HUDEP-2 (cell line): ENCODE measurements at regions not wholly inside any gene's neighbourhood (a gene's known extent, or its start where the extent isn't known, plus 50 kb on each side); places are given as distances from the start of the nearest gene placed in this dataset.
A peak's percentile ranks its signal among the peaks of the same experiment; 100 is the strongest.
"Not testable (repeated sequence)": the region's sequence is repeated elsewhere in the genome, so short reads cannot be mapped to it uniquely, and the experiment has no call there.

Experiments used
- DNase-seq, 76 experiments: peaks; one replicate each; lab custom pipeline; 2025; ENCODE audit not compliant: unreplicated experiment in 76 of 76; lab: John Stamatoyannopoulos, UW

- DNase-seq, result no peak
Measured at GRCh38 chr4:97404876-97405523, 738.3 kb downstream of the STPG2 start.

GRCh38 chr4:97411356-97411755 is 731.9 kb downstream of the STPG2 start:
- no peak for DNase-seq

GRCh38 chr4:97412331-97412730 is 730.9 kb downstream of the STPG2 start:
- DNase-seq, result no peak

- DNase-seq, result no peak
Measured at GRCh38 chr4:97414161-97414560, 729.1 kb downstream of the STPG2 start.

- DNase-seq, result no peak
Measured at GRCh38 chr4:97432551-97432950, 710.7 kb downstream of the STPG2 start.

GRCh38 chr4:97437998-97438705 is 705.1 kb downstream of the STPG2 start:
- not testable (repeated sequence) for DNase-seq

- no peak for DNase-seq
Measured at GRCh38 chr4:97453186-97453585, 690.1 kb downstream of the STPG2 start.

GRCh38 chr4:97457253-97457652 is 686.0 kb downstream of the STPG2 start:
- no peak for DNase-seq

GRCh38 chr4:97468272-97468671 is 675.0 kb downstream of the STPG2 start:
- DNase-seq, result no peak

- no peak for DNase-seq
Measured at GRCh38 chr4:97475621-97476020, 667.7 kb downstream of the STPG2 start.

- no peak for DNase-seq
Measured at GRCh38 chr4:97477974-97478373, 665.3 kb downstream of the STPG2 start.

GRCh38 chr4:97479388-97479787 is 663.9 kb downstream of the STPG2 start:
- DNase-seq, result no peak

- DNase-seq, result no peak
Measured at GRCh38 chr4:97491856-97492255, 651.4 kb downstream of the STPG2 start.

GRCh38 chr4:97493815-97494518 is 649.3 kb downstream of the STPG2 start:
- no peak for DNase-seq

GRCh38 chr4:97496298-97496873 is 646.9 kb downstream of the STPG2 start:
- no peak for DNase-seq

- no peak for DNase-seq
Measured at GRCh38 chr4:97498875-97499274, 644.4 kb downstream of the STPG2 start.

- no peak for DNase-seq
Measured at GRCh38 chr4:97500423-97500822, 642.9 kb downstream of the STPG2 start.

GRCh38 chr4:97504713-97505112 is 638.6 kb downstream of the STPG2 start:
- no peak for DNase-seq

GRCh38 chr4:97507587-97508245 is 635.6 kb downstream of the STPG2 start:
- DNase-seq, result peak in 1 of 76 experiments; percentile 0
